SU-DHL-6 (cell line): ENCODE measurements at regions not wholly inside any gene's neighbourhood (a gene's known extent, or its start where the extent isn't known, plus 50 kb on each side); places are given as distances from the start of the nearest gene placed in this dataset.

ENCODE experiments used
- H2AFZ ChIP-seq: fragments of 200-600 bp; sonication (generic); 2 replicates; pipeline ENCODE4 v1.6.1; 2014; ENCODE audit warnings: low read depth, mild to moderate bottlenecking, moderate library complexity, mixed read lengths, antibody characterized with exemption, low read length; ENCODE audit not compliant: severe bottlenecking
- H3F3A ChIP-seq: fragments of 200-600 bp; shearing (Covaris generic); 2 replicates; pipeline ENCODE4 v1.6.0; 2016; ENCODE audit warnings: antibody characterized with exemption, mild to moderate bottlenecking; ENCODE audit not compliant: insufficient read depth
- H3K27ac ChIP-seq: fragments of 200-600 bp; sonication (generic); 2 replicates; pipeline ENCODE4 v1.5.1; 2016; ENCODE audit warnings: low read depth, mild to moderate bottlenecking, low read length, moderate library complexity, mixed read lengths
- H3K27me3 ChIP-seq: fragments of 200-600 bp; sonication (generic), shearing (Covaris generic); 2 replicates; pipeline ENCODE4 v1.6.0; 2014; ENCODE audit warnings: mild to moderate bottlenecking, low read length
- H3K36me3 ChIP-seq: fragments of 200-600 bp; sonication (generic); 2 replicates; pipeline ENCODE4 v1.6.1; 2014; ENCODE audit warnings: mild to moderate bottlenecking, low read length, mixed read lengths
- H3K4me2 ChIP-seq: fragments of 300-600, 200-600 bp; shearing (Covaris generic), sonication (generic); 2 replicates; pipeline ENCODE4 v1.6.0; 2014; ENCODE audit warnings: low read length, low read depth, mild to moderate bottlenecking; ENCODE audit not compliant: poor library complexity, severe bottlenecking
- H3K4me3 ChIP-seq: fragments of 200-600 bp; sonication (generic); 2 replicates; pipeline ENCODE4 v1.5.1; 2014; ENCODE audit warnings: antibody characterized with exemption, low read length, mild to moderate bottlenecking, mixed read lengths; ENCODE audit not compliant: insufficient read depth, poor library complexity, severe bottlenecking
- H3K79me2 ChIP-seq: fragments of 200-600 bp; sonication (generic); 2 replicates; pipeline ENCODE4 v1.6.1; 2014; ENCODE audit warnings: mild to moderate bottlenecking, low read length, moderate library complexity; ENCODE audit not compliant: insufficient read depth
- H3K9ac ChIP-seq: fragments of 200-600 bp; sonication (generic); 2 replicates; pipeline ENCODE4 v1.7.0; 2014; ENCODE audit warnings: mild to moderate bottlenecking, low read length
- H3K9me2 ChIP-seq: fragments of 200-600 bp; sonication (generic); replicated peaks from 2 replicates; pipeline ENCODE4 v1.6.1; 2014; ENCODE audit warnings: low read length; ENCODE audit not compliant: insufficient read depth
- H3K9me3 ChIP-seq: fragments of 200-600 bp; sonication (generic); 2 replicates; pipeline ENCODE4 v1.6.1; 2014; ENCODE audit warnings: low read length, mixed read lengths; ENCODE audit not compliant: insufficient read depth
- H4K20me1 ChIP-seq: fragments of 200-600 bp; sonication (generic); 2 replicates; pipeline ENCODE4 v1.6.1; 2014; ENCODE audit warnings: low read depth, mild to moderate bottlenecking, antibody characterized with exemption, low read length, moderate library complexity, mixed read lengths
- CTCF ChIP-seq: fragments of 200-600 bp; sonication (generic); IDR thresholded peaks from one replicate; pipeline ENCODE4 v1.5.1; 2017; ENCODE audit warnings: antibody characterized with exemption, mild to moderate bottlenecking, low read length, moderate library complexity; ENCODE audit not compliant: insufficient read depth, poor library complexity, severe bottlenecking
- EZH2phosphoT487 ChIP-seq: fragments of 200-600 bp; sonication (generic), shearing (Covaris generic); conservative IDR thresholded peaks from 2 replicates; pipeline ENCODE4 v1.6.1; 2018; ENCODE audit warnings: mild to moderate bottlenecking, antibody characterized with exemption, low read length, moderate library complexity, mixed read lengths

GRCh38 chr4:28225689-28226353 is 1365.2 kb downstream of the STIM2 start:
- no peaks in the 10 kb centered on the region for H3K9me2 ChIP-seq
- no peak overlapping the region for H3K27ac ChIP-seq
- H4K20me1 ChIP-seq, result no peaks in the 10 kb centered on the region
- no peaks in the 10 kb centered on the region for H3K36me3 ChIP-seq
- no peaks in the 10 kb centered on the region for H3K9me3 ChIP-seq
- no peak overlapping the region for H3K9ac ChIP-seq
- no peak overlapping the region for H2AFZ ChIP-seq
- no peaks in the 10 kb centered on the region for H3K27me3 ChIP-seq
- H3K4me2 ChIP-seq, result no peak overlapping the region
- H3K79me2 ChIP-seq, result no peaks in the 10 kb centered on the region
- H3K4me3 ChIP-seq, result no peak overlapping the region
- TF ChIP-seq CTCF, result no peak
- TF ChIP-seq EZH2phosphoT487, result no peak
- no peaks in the 10 kb centered on the region for H3F3A ChIP-seq

- Histone ChIP-seq H3F3A (no peaks in the 10 kb centered on the region), H3K27ac (no peak overlapping the region), H3K4me2 (no peak overlapping the region), H3K27me3 (no peaks in the 10 kb centered on the region), H3K9ac (no peak overlapping the region), H3K79me2 (no peaks in the 10 kb centered on the region), H3K4me3 (no peak overlapping the region), H2AFZ (no peak overlapping the region), H4K20me1 (no peaks in the 10 kb centered on the region), H3K9me2 (no peaks in the 10 kb centered on the region), H3K36me3 (no peaks in the 10 kb centered on the region), H3K9me3 (no peaks in the 10 kb centered on the region)
- TF ChIP-seq EZH2phosphoT487 (no peak), CTCF (no peak)
These were observed 1366.3 kb downstream of the STIM2 start for GRCh38 chr4:28226962-28227361.

- Histone ChIP-seq H3K79me2 (no peaks in the 10 kb centered on the region), H4K20me1 (no peaks in the 10 kb centered on the region), H2AFZ (no peak overlapping the region), H3K9ac (no peak overlapping the region), H3K27me3 (no peaks in the 10 kb centered on the region), H3K9me3 (no peaks in the 10 kb centered on the region), H3K9me2 (no peaks in the 10 kb centered on the region), H3K4me3 (no peak overlapping the region), H3K27ac (no peak overlapping the region), H3K36me3 (no peaks in the 10 kb centered on the region), H3F3A (no peaks in the 10 kb centered on the region), H3K4me2 (no peak overlapping the region)
- no peak for TF ChIP-seq EZH2phosphoT487
- no peak for TF ChIP-seq CTCF
These were observed 1367.1 kb downstream of the STIM2 start for GRCh38 chr4:28227764-28228163.
